HUES64 (cell line): ENCODE measurements at regions not wholly inside any gene's neighbourhood (a gene's known extent, or its start where the extent isn't known, plus 50 kb on each side); places are given as distances from the start of the nearest gene placed in this dataset.

ENCODE experiments used
- H3K27ac ChIP-seq: 2 replicates; pipeline ENCODE4 v1.7.0; 2013; ENCODE audit warnings: low read depth, low read length, inconsistent platforms
- H3K27me3 ChIP-seq: 2 replicates; pipeline ENCODE4 v1.6.1; 2013; ENCODE audit warnings: mild to moderate bottlenecking, low read length; ENCODE audit not compliant: insufficient read depth
- H3K36me3 ChIP-seq: 2 replicates; pipeline ENCODE4 v1.6.1; 2013; ENCODE audit warnings: mild to moderate bottlenecking, low read length; ENCODE audit not compliant: insufficient read depth
- H3K4me1 ChIP-seq: 2 replicates; pipeline ENCODE4 v1.6.1; 2013; ENCODE audit warnings: mild to moderate bottlenecking, low read length, moderate library complexity; ENCODE audit not compliant: insufficient read depth
- H3K4me3 ChIP-seq: 2 replicates; pipeline ENCODE4 v1.5.1; 2013; ENCODE audit warnings: mild to moderate bottlenecking, low read length, moderate library complexity
- H3K9ac ChIP-seq: 2 replicates; pipeline ENCODE4 v1.6.1; 2013; ENCODE audit warnings: mild to moderate bottlenecking, low read depth, low read length
- H3K9me3 ChIP-seq: 2 replicates; pipeline ENCODE4 v1.6.1; 2013; ENCODE audit warnings: low read depth, low read length; ENCODE audit not compliant: insufficient read depth
- WGBS: fragments of 150-250, 120-280 bp; methylation state at CpG from one replicate; pipeline ENCODE4 v1.1.7; 2013; ENCODE audit warnings: missing lambda C conversion rate; 5-methylcytosine and 5-hydroxymethylcytosine counted together

DNA sequence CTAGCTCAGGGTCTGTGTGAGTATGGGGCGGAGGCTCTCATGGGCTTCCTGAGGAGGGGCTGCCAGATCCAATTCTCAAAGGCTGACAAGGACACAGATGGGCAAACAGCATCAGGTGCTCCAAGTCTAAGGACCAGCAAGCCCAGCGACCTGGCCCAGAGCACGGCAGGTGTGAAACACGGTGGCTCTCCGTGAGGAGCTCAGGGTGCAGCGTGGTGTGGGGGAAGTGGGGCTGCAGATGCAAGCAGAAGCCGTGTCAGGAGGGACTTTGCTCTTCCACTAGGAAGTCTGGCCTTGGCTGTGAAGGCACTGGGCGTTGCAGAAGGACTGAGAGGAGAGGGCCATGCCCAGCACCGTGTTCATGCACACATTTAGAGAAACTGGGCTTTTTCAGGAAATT, 420.0 kb downstream of the GADD45G start:
- H3K27me3 ChIP-seq = no peaks in the 10 kb centered on the region
- no peak overlapping the region for H3K9ac ChIP-seq
- 94% methylated on average over 9 of the region's 9 CpGs for WGBS
- peaks cover 20% of the 10 kb centered on the region for H3K4me1 ChIP-seq
- no peaks in the 10 kb centered on the region for H3K36me3 ChIP-seq
- no peak overlapping the region for H3K27ac ChIP-seq
- no peak overlapping the region for H3K4me3 ChIP-seq
- no peaks in the 10 kb centered on the region for H3K9me3 ChIP-seq

DNA sequence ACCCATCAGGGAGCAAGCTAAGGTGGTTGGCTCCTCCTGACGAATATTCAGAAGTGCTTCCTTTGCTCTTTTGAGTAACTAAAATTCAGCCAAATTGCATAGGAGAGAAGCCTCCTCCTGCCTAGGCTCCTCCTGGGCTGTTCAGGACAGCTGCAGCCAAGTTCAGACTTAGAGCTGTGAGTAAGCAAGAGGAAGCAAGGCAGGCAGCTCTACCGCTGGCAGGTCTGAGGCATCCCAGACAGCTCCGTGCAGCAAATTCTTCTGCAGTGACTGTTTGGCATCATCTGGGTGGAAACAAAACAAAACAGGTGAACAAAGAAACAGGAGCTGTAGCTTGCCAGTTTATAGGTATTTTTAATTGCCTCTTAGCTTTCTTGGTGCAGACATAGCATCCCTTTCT, 421.0 kb downstream of the GADD45G start:
- 53% methylated on average over 3 of the region's 3 CpGs for WGBS
- no peak overlapping the region for H3K27ac ChIP-seq

GRCh38 chr9:90027296-90027790, 422.5 kb downstream of the GADD45G start:
- Histone ChIP-seq H3K27me3 (no peaks in the 10 kb centered on the region), H3K27ac (no peak overlapping the region), H3K9ac (no peak overlapping the region), H3K4me3 (no peak overlapping the region), H3K4me1 (peaks cover 20% of the 10 kb centered on the region), H3K9me3 (no peaks in the 10 kb centered on the region), H3K36me3 (no peaks in the 10 kb centered on the region)
- WGBS = 87% methylated on average over 1 of the region's 1 CpG

More for the DNA sequence above, 421.0 kb downstream of the GADD45G start:
- H3K4me3 ChIP-seq = no peak overlapping the region
- no peaks in the 10 kb centered on the region for H3K36me3 ChIP-seq
- H3K27me3 ChIP-seq = no peaks in the 10 kb centered on the region
- H3K9ac ChIP-seq = no peak overlapping the region
- H3K4me1 ChIP-seq = peaks cover 20% of the 10 kb centered on the region
- no peaks in the 10 kb centered on the region for H3K9me3 ChIP-seq

GRCh38 chr9:90029386-90029785, 424.6 kb downstream of the GADD45G start:
- H3K9ac ChIP-seq = no peak overlapping the region
- no peaks in the 10 kb centered on the region for H3K36me3 ChIP-seq
- H3K27ac ChIP-seq = no peak overlapping the region
- H3K4me1 ChIP-seq = peaks cover 25% of the 10 kb centered on the region
- no peak overlapping the region for H3K4me3 ChIP-seq
- H3K9me3 ChIP-seq = no peaks in the 10 kb centered on the region
- H3K27me3 ChIP-seq = no peaks in the 10 kb centered on the region
- WGBS = no CpG with 5 or more reads among the region's 1 CpG

DNA sequence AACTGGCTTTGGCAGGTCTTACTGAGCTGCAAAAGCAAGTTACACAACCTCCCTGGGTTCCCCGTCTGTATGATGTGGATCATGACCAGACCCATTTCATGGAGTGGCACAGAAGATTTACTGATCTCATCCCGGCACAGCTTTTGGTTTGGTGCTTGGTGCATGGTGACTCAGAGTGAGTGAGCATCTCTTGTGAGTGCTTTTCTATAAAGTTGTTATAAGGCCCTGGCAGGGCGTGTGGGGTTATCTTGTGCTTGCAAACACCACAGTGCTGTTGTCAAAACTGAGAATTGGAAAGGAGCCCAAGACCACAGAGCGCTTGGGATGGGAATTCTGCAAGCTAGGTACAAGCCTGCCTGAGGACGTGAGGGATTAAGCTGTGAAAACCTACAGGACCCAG, 425.2 kb downstream of the GADD45G start:
- no peaks in the 10 kb centered on the region for H3K9me3 ChIP-seq
- H3K9ac ChIP-seq = no peak overlapping the region
- no peaks in the 10 kb centered on the region for H3K36me3 ChIP-seq
- peaks cover 30% of the 10 kb centered on the region for H3K4me1 ChIP-seq
- no peaks in the 10 kb centered on the region for H3K27me3 ChIP-seq
- WGBS = 95% methylated on average over 5 of the region's 5 CpGs
- no peak overlapping the region for H3K27ac ChIP-seq
- no peak overlapping the region for H3K4me3 ChIP-seq

- H3K9me3 ChIP-seq = no peaks in the 10 kb centered on the region
- no peak overlapping the region for H3K27ac ChIP-seq
- no peaks in the 10 kb centered on the region for H3K27me3 ChIP-seq
- no peaks in the 10 kb centered on the region for H3K36me3 ChIP-seq
- peaks cover 13% of the 10 kb centered on the region; the same call in 1 of the 2 replicates for H3K4me1 ChIP-seq
- 78% methylated on average over 9 of the region's 9 CpGs for WGBS
- no peak overlapping the region for H3K9ac ChIP-seq
- no peak overlapping the region for H3K4me3 ChIP-seq
These were observed 427.6 kb downstream of the GADD45G start for GRCh38 chr9:90032296-90033027.

DNA sequence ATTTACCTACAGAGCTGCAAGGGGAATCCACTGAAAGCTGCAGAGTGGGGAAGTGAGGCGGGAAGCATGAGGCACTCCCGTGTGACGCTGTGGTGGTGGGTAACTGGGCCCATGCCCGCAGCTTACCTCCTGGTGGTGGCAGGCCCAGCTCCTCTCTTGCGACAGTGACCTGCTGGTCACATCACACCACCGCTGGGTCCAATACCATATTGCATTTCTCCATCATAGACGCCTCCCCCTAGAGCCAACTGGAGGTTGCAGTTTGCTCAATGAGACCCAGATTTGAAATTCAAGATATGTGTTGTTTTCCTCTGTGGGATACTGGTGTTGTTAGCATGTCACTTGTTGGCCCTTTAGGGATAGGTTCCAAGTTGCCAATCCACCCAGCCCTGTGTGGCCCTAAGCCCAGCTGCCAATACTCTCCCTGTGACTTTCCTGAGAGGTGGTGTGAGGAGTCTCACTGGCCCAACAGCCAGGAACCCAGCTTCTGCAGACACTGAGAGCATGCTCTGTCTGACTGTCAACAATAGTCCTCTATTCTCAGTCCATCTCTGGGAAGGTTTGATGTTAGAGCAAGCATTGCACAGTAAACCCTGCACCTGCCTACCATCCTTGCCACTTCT, 428.3 kb downstream of the GADD45G start:
- Histone ChIP-seq H3K4me1 (peaks cover 13% of the 10 kb centered on the region; the same call in 1 of the 2 replicates), H3K36me3 (no peaks in the 10 kb centered on the region), H3K9me3 (no peaks in the 10 kb centered on the region), H3K4me3 (no peak overlapping the region), H3K9ac (no peak overlapping the region), H3K27me3 (no peaks in the 10 kb centered on the region), H3K27ac (no peak overlapping the region)
- WGBS = 97% methylated on average over 7 of the region's 7 CpGs

DNA sequence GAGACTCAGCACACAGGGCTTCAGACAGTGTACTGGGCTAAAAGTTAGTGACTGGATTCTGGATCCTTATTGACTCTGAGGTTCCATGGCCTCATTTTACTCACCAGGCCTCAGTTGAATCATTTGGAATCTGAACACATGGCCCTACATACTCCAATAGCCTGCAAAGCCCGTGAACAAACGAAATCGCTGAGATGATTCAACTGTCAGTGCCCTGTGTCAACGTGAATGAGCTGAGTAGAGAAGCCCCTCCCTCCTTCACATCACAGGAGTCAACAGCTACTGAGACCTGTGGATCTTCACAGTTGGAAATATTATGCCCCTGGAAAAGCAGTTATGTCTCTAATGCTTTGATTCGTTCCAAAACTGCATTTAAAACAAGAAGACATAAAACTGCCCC, 429.3 kb downstream of the GADD45G start:
- no peak overlapping the region for H3K9ac ChIP-seq
- H3K4me1 ChIP-seq = peaks cover 13% of the 10 kb centered on the region; the same call in 1 of the 2 replicates
- no peak overlapping the region for H3K4me3 ChIP-seq
- H3K9me3 ChIP-seq = no peaks in the 10 kb centered on the region
- H3K27ac ChIP-seq = no peak overlapping the region
- no peaks in the 10 kb centered on the region for H3K27me3 ChIP-seq
- H3K36me3 ChIP-seq = no peaks in the 10 kb centered on the region
- WGBS = 33% methylated on average over 5 of the region's 5 CpGs

GRCh38 chr9:90035471-90035870, 430.7 kb downstream of the GADD45G start:
- Histone ChIP-seq H3K27ac (no peak overlapping the region), H3K27me3 (no peaks in the 10 kb centered on the region), H3K4me1 (peaks cover 13% of the 10 kb centered on the region; the same call in 1 of the 2 replicates), H3K4me3 (no peak overlapping the region), H3K9me3 (no peaks in the 10 kb centered on the region), H3K9ac (no peak overlapping the region), H3K36me3 (no peaks in the 10 kb centered on the region)
- WGBS = 84% methylated on average over 2 of the region's 2 CpGs

DNA sequence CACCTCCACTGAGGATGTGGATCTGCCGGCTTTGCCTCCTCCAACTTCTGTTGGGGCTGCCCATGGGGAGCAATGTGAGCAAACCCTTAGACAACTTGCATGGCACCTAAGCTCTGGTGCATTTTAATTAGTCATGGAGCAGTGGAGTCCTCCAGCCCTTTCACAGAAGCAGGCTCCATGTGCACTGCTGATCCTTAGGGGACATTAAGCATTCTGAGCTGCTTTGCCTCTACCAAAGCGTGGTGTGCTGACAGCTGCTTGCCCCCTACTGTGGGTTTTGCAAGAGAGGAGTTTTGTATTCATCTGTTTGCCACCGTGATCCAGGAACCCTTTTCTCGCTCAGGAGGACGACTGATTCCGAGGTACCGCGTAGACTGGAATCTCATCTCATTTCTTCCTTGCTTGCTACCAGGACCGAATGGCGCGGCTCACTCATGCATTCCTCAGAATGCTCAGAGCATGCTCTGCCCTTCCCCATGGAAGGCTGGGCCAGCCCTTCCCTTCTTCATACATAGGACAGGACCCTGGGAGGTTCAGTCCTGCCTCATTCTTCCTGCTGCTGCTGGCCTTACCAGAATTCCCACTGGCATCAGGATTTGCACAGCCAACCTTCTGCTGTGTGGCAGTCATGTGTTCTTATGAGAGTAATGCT, 432.5 kb downstream of the GADD45G start:
- Histone ChIP-seq H3K4me3 (no peak overlapping the region), H3K27me3 (no peaks in the 10 kb centered on the region), H3K27ac (no peak overlapping the region), H3K36me3 (no peaks in the 10 kb centered on the region), H3K9me3 (no peaks in the 10 kb centered on the region), H3K9ac (no peak overlapping the region), H3K4me1 (peaks cover 13% of the 10 kb centered on the region; the same call in 1 of the 2 replicates)
- WGBS = 67% methylated on average over 11 of the region's 11 CpGs

DNA sequence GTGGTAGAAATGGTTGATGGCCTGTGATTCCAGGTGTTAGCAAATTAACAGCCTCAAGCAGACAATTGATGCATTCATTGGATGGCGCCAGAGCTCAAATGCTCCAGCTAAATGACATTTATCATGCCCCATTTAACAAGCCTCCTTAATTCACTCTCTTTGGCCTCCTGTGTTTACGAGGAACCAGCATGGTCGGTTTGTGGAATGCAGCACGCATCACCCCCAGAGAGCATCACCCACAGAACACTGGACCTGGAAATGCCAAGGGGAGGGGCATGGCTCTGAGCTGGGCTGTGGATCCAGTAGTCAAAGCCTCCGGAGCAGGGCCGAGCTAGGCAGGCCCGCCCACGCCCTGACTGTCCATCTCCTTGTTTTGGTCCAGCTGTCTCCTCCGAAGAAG, 434.0 kb downstream of the GADD45G start:
- H3K4me3 ChIP-seq = no peak overlapping the region
- no peak overlapping the region for H3K9ac ChIP-seq
- no peak overlapping the region for H3K27ac ChIP-seq
- no peaks in the 10 kb centered on the region for H3K27me3 ChIP-seq
- peaks cover 13% of the 10 kb centered on the region; the same call in 1 of the 2 replicates for H3K4me1 ChIP-seq
- no peaks in the 10 kb centered on the region for H3K9me3 ChIP-seq
- H3K36me3 ChIP-seq = no peaks in the 10 kb centered on the region
- WGBS = 94% methylated on average over 9 of the region's 9 CpGs
